Heart left ventricle (tissue), 13 donors: ENCODE measurements at regions not wholly inside any gene's neighbourhood (a gene's known extent, or its start where the extent isn't known, plus 50 kb on each side); places are given as distances from the start of the nearest gene placed in this dataset.

ENCODE experiments used
- POLR2A ChIP-seq, 2 donors: fragments of 450-650 bp; IDR thresholded peaks; one replicate each; pipeline ENCODE4 v1.6.1; 2017; ENCODE audit warnings: antibody characterized with exemption in 2 of 2, mild to moderate bottlenecking in 2 of 2, moderate library complexity in 2 of 2
- TF ChIP-seq, protein P1 (sequence below), 12 donors: fragments of 200-600 bp; sonication (generic) in 4 of 12; IDR thresholded peaks; one replicate each; pipeline versions ENCODE4 v1.5.0 to v1.8.0; 2018 to 2022; ENCODE audit warnings: antibody characterized with exemption in 12 of 12, mild to moderate bottlenecking in 5 of 12
- donor health status: ischemic (EF 13 %, LVEDD 7.1; RV severe dilation, severe dysfunction).
- donor health status: DM: no; HTN: yes; CAD: no.
- donor health status: DM: no; HTN: no; CAD: no.
- donor health status: ischemic (EF 25% LVEDD 6.9; RV normal size, moderate dysfunction).
- donor health status: ischemic (EF 25% LVEDD 5.7; RV mildly dilated, moderate dysfunction).
- donor health status: ischemic (EF 35%, LVEDD 5.7; RV mildly dilated, moderate dysfunction).
- donor health status: nonischemic (EF 11% LVEDD 7.7; RV severe dilation, severe dysfunction).
- donor health status: DM: yes; HTN: yes; CAD: no.
- donor health status: PGD.
- donor health status: ischemic (EF 29% LVEDD 5.4; RV normal size, mild dysfunction).
- donor health status: nonischemic (EF 23%, LVEDD 6.1; RV moderate dilation, normal function).

DNA sequence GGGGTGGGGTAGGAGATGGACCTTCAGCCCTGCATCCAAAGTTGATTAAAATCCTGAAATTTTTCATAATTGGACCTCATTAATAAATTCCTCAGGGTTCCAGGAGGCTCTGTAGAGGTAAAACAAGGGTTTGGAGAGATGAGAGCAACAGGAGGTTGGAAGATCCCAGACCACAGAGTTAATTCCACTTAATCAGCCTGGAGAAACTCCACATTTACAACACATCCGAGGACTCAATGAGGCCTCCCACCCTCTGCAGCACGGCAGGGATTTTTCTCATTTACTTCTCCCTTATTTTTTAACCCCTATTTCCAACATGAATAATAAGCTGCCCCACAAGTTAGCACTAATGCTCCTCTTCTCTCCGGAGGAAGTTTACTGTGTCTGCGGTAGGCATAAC lies 165.0 kb upstream of the MAP3K1 start:
- TF ChIP-seq, protein P1, sequence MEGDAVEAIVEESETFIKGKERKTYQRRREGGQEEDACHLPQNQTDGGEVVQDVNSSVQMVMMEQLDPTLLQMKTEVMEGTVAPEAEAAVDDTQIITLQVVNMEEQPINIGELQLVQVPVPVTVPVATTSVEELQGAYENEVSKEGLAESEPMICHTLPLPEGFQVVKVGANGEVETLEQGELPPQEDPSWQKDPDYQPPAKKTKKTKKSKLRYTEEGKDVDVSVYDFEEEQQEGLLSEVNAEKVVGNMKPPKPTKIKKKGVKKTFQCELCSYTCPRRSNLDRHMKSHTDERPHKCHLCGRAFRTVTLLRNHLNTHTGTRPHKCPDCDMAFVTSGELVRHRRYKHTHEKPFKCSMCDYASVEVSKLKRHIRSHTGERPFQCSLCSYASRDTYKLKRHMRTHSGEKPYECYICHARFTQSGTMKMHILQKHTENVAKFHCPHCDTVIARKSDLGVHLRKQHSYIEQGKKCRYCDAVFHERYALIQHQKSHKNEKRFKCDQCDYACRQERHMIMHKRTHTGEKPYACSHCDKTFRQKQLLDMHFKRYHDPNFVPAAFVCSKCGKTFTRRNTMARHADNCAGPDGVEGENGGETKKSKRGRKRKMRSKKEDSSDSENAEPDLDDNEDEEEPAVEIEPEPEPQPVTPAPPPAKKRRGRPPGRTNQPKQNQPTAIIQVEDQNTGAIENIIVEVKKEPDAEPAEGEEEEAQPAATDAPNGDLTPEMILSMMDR (IDR thresholded peaks at IDR 0.05) = no peak
- TF ChIP-seq POLR2A (IDR thresholded peaks at IDR 0.05) = no peak
